Endometrial microvascular endothelial cells (primary cell): ENCODE measurements at regions not wholly inside any gene's neighbourhood (a gene's known extent, or its start where the extent isn't known, plus 50 kb on each side); places are given as distances from the start of the nearest gene placed in this dataset.

Source experiments
- in situ Hi-C: cut with HindIII; loops from 2 replicates; pipeline ENCODE4 v1.10.0; 2017; ENCODE audit warnings: low sequenced_read_pairs, low pct_unique_long_range_greater_than_20kb; ENCODE audit errors: inconsistent ontology term

DNA sequence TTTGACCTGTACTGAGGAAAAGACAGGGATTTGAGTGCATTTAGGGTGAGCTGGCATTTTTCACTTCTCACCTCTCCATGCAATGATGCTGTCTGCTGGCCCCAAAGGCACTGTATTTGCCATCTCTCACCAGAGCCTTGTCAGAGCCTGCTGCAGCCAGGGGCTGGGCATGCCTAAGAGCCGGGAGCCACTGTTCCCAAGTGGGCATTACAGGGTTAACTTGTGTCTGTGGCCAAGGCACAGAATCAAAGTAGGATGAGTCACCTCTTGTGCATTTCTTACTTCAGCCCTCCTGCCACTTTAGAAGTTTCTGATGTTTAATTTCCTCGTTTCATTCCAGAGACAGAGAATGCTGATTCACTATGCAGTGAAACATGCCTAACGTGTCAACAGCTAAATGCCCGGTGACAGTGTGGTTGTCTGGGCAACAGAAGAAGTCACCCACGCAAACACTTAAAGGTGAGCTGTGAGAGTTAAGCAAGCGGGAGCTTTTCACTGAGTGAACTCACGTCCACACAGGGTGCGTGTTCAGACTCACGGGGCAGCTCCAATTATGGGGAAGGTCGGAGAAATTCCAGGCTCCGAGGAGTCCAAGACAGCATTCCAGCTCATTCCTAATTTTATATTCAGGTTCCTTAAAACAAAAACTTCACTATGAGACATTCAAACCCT lies 57.1 kb upstream of the IGFBP3 start:
- in situ Hi-C loops = no loop called here

GRCh38 chr7:45977256-45977780 lies 56.2 kb upstream of the IGFBP3 start:
- in situ Hi-C loops = no loop called here

GRCh38 chr7:45976485-45976856 lies 55.4 kb upstream of the IGFBP3 start:
- in situ Hi-C loops = no loop called here

GRCh38 chr7:45975847-45976484 lies 54.9 kb upstream of the IGFBP3 start:
- in situ Hi-C loops = no loop called here

DNA sequence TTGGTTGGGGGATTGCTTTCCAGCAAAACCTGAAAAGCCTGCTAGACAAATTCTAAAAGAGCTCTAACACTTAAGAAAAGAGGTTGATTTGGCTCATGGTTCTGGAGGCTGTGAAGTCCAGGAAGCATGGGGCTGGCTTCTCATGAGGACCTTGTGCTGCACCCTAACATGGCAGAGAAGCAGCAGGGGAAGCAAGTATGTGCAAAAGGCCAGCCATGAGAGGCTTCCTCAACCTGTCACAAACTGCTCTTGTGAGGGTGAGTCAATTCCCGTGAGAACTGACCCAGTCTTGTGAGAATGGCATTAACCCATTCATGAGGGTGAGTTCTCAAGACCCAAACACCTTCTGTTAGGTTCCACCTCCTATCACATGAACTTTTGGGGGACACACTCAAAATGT lies 54.3 kb upstream of the IGFBP3 start:
- in situ Hi-C loops = no loop called here

- in situ Hi-C loops = no loop called here
Measured at GRCh38 chr7:45974540-45975360, 53.7 kb upstream of the IGFBP3 start.

DNA sequence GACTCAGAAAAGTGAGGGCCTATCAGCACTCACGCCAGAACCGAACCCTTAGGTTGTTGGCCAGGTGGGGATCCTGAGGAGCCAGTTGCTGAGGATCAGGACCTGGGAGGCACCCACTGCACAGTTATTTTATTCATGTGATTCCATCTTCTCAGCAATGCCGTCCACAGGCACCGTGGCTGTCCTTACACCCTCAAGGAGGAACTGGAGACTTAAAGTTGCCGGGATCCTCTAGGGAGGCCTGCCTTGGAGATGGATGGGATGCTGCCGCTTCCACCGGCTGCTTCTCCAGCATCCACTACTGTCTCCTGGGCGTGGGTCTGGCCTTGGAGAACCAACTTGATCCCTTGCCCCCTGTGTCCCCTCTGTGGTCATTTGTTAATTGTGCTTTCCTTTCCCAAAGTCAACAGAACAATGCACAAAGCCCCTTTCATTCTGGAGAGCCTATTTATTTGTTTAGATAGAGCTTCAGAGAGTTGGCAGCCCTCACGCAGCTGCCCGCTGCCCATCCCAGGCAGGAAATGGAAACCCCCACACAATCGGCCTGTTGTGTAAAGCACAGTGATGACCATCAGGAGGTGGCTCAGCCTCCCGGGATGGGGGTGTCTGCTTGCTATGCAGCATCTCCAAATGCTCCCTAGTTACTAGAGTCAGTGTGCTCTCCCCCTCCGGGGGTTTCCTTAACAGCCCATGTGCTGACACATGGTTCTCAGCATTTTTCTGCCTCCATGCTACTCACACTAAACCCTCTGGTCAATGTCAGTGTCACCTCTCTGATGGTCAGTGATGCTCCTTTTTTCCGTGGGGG lies 52.9 kb upstream of the IGFBP3 start:
- in situ Hi-C loops = no loop called here

GRCh38 chr7:45972629-45973312 lies 51.7 kb upstream of the IGFBP3 start:
- in situ Hi-C loops = no loop called here

- in situ Hi-C loops = no loop called here
Measured at GRCh38 chr7:45971661-45972175, 50.6 kb upstream of the IGFBP3 start.

- in situ Hi-C loops = no loop called here
Measured at GRCh38 chr7:45971171-45971570, 50.1 kb upstream of the IGFBP3 start.
